ENCODE measurements at regions not wholly inside any gene's neighbourhood (a gene's known extent, or its start where the extent isn't known, plus 50 kb on each side); places are given as distances from the start of the nearest gene placed in this dataset.
"Not testable (repeated sequence)": the region's sequence is repeated elsewhere in the genome, so short reads cannot be mapped to it uniquely, and the experiment has no call there.

DNA sequence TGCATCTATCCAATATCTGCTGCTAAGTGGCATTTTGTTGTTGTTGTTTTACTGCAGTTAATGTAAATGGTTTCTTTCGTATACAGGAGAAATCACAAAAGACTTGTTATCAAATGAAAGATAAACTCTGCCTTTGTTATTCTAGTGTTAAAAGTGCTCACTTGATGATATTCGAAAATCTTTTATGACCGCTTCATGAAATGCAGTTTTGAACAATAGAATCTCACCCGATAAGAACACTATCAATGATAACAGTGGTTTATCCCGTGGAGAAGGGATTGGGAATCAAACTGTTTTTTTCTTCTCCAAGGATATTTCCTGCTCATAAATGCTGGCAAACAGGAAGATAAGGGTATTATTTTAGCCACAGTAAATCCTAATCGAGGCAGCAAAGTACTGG lies 1366.3 kb downstream of the OLFM4 start:
- H3K36me3 Mint-ChIP-seq (ENCODE audit: low read depth) = peaks cover 18% of the 10 kb centered on the region
- H3K9me3 Mint-ChIP-seq = peaks cover 8% of the 10 kb centered on the region
- no peaks in the 10 kb centered on the region for H3K27me3 Mint-ChIP-seq (ENCODE audit: low read depth, poor library complexity)
- H3K4me1 Mint-ChIP-seq = peaks cover 12% of the 10 kb centered on the region
- TF ChIP-seq CTCF (IDR thresholded peaks at IDR 0.05) = no peak
- H3K4me3 Mint-ChIP-seq = no peak overlapping the region
- H3K27ac Mint-ChIP-seq = no peak overlapping the region
- DNase-seq = no peak

- Mint-ChIP-seq H3K36me3 (ENCODE audit: low read depth) (no peaks in the 10 kb centered on the region), H3K4me1 (peaks cover 7% of the 10 kb centered on the region), H3K4me3 (no peak overlapping the region), H3K27me3 (ENCODE audit: low read depth, poor library complexity) (peaks cover 3% of the 10 kb centered on the region), H3K9me3 (peaks cover 4% of the 10 kb centered on the region), H3K27ac (no peak overlapping the region)
- TF ChIP-seq CTCF (IDR thresholded peaks at IDR 0.05) = no peak
- DNase-seq = no peak
These were observed 1373.9 kb downstream of the OLFM4 start for GRCh38 chr13:54402495-54402894.

- Mint-ChIP-seq H3K27ac (no peak overlapping the region), H3K4me3 (no peak overlapping the region), H3K4me1 (no peaks in the 10 kb centered on the region), H3K9me3 (peaks cover 14% of the 10 kb centered on the region), H3K36me3 (ENCODE audit: low read depth) (no peaks in the 10 kb centered on the region), H3K27me3 (ENCODE audit: low read depth, poor library complexity) (no peaks in the 10 kb centered on the region)
- DNase-seq = no peak
- TF ChIP-seq CTCF (IDR thresholded peaks at IDR 0.05) = no peak
These were observed 1387.2 kb downstream of the OLFM4 start for GRCh38 chr13:54415753-54416366.

DNA sequence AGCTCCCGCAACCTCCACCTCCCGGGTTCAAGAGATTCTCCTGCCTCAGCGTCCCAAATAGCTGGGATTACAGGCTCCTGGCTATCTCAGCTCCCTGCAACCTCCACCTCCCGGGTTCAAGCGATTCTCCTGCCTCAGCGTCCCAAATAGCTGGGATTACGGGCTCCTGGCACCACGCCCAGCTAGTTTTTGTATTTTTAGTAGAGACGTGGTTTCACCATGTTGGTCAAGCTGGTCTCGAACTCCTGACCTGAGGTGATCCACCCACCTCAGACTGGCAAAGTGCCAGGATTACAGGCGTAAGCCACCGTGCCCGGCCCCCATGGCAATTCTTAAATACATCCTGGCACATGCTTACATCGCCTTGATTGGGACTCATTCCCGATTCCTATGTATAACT lies 1394.3 kb downstream of the OLFM4 start:
- H3K4me1 Mint-ChIP-seq; DNase-seq; H3K4me3 Mint-ChIP-seq; H3K9me3 Mint-ChIP-seq; H3K27me3 Mint-ChIP-seq (ENCODE audit: low read depth, poor library complexity); H3K36me3 Mint-ChIP-seq (ENCODE audit: low read depth): not testable (repeated sequence)
- H3K27ac Mint-ChIP-seq = peak overlapping the region; percentile 21

DNA sequence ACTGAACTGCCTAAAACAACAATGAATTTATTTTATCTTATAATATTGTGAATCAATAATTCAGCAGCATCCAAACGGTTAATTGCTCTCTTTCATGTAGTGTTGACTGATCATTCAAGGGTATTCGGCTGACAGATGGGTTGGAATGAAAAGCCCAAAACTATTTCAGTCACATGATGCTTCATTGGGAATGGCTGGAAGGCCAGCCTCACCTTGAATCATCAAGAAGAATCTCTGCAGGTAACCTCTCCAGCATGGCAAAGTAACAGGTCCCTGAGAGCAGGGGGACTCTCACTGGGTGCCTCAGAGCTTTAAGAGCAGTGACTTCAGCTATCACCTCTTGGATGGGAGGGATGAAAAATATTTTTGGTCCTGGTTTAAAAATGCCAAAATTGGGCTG lies 1395.7 kb downstream of the OLFM4 start:
- no peak overlapping the region for H3K4me3 Mint-ChIP-seq
- TF ChIP-seq CTCF (IDR thresholded peaks at IDR 0.05) = no peak
- DNase-seq = no peak
- no peak overlapping the region for H3K27ac Mint-ChIP-seq
- no peaks in the 10 kb centered on the region for H3K4me1 Mint-ChIP-seq
- no peaks in the 10 kb centered on the region for H3K36me3 Mint-ChIP-seq (ENCODE audit: low read depth)
- no peaks in the 10 kb centered on the region for H3K9me3 Mint-ChIP-seq
- H3K27me3 Mint-ChIP-seq (ENCODE audit: low read depth, poor library complexity) = no peaks in the 10 kb centered on the region

- Mint-ChIP-seq H3K9me3 (no peaks in the 10 kb centered on the region), H3K27ac (no peak overlapping the region), H3K27me3 (ENCODE audit: low read depth, poor library complexity) (no peaks in the 10 kb centered on the region), H3K36me3 (ENCODE audit: low read depth) (no peaks in the 10 kb centered on the region), H3K4me1 (no peaks in the 10 kb centered on the region), H3K4me3 (no peak overlapping the region)
- TF ChIP-seq CTCF (IDR thresholded peaks at IDR 0.05) = no peak
- DNase-seq = no peak
These were observed 1405.0 kb downstream of the OLFM4 start for GRCh38 chr13:54433493-54434206.

DNA sequence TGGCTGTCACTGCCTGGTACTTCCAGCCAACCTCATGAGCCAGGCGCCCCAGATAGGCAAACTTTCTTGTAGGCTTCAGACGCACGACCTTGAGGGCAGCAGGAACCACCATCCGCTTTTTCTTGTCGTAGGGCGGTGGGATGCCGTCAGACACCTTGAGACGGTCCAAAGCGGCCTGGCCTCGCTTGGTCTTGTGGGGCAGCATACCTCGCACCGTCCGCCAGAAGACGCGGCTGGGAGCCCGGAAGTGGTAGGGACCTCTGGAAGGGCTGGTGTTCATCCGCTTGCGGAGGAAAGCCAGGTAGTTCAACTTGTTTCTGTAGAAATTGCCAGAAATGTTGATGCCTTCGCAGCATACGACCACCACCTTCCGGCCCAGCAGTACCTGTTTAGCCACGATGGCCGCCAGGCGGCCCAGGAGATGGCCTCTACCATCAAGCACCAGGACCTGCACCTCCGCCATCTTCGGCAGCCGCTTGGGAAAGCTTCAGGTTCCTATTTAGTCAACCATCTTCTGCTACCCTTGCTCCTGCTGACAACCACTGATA lies 1412.3 kb downstream of the OLFM4 start:
- H3K27me3 Mint-ChIP-seq (ENCODE audit: low read depth, poor library complexity); H3K9me3 Mint-ChIP-seq; H3K4me3 Mint-ChIP-seq; H3K4me1 Mint-ChIP-seq; DNase-seq; H3K27ac Mint-ChIP-seq; H3K36me3 Mint-ChIP-seq (ENCODE audit: low read depth): not testable (repeated sequence)
